Liver (tissue), 8 donors: ENCODE measurements at regions not wholly inside any gene's neighbourhood (a gene's known extent, or its start where the extent isn't known, plus 50 kb on each side); places are given as distances from the start of the nearest gene placed in this dataset.

ENCODE experiments used
- DNase-seq: peaks from one replicate; pipeline ENCODE4 v3.0.0-alpha.2; 2017; ENCODE audit warnings: low spot score
- H3K27ac ChIP-seq, 2 donors: one replicate each; pipeline ENCODE4 v1.7.0; 2013; ENCODE audit warnings: inconsistent platforms in 2 of 2, low read length in 2 of 2, control low read depth in 1 of 2, low read depth in 1 of 2, mild to moderate bottlenecking in 1 of 2
- H3K27me3 ChIP-seq, 4 donors: one replicate each; pipeline versions ENCODE4 v1.6.1 to v1.7.0; 2013; ENCODE audit warnings: low read length in 3 of 4, inconsistent platforms in 1 of 4, mild to moderate bottlenecking in 1 of 4, moderate library complexity in 1 of 4; ENCODE audit not compliant: control insufficient read depth in 4 of 4, insufficient read depth in 4 of 4
- H3K36me3 ChIP-seq, 4 donors: one replicate each; pipeline versions ENCODE4 v1.6.1 to v1.7.0; 2013; ENCODE audit warnings: low read length in 3 of 4, mild to moderate bottlenecking in 3 of 4, low read depth in 1 of 4, moderate library complexity in 1 of 4; ENCODE audit not compliant: control insufficient read depth in 4 of 4, insufficient read depth in 3 of 4
- H3K4me1 ChIP-seq, 4 donors: one replicate each; pipeline versions ENCODE4 v1.6.1 to v1.7.0; 2013; ENCODE audit warnings: low read length in 3 of 4, mild to moderate bottlenecking in 3 of 4, moderate library complexity in 1 of 4; ENCODE audit not compliant: control insufficient read depth in 4 of 4, insufficient read depth in 4 of 4
- H3K4me3 ChIP-seq, 3 donors: one replicate each; pipeline versions ENCODE4 v1.6.1 to v1.7.0; 2013; ENCODE audit warnings: low read length in 3 of 3, control low read depth in 1 of 3, low read depth in 1 of 3, mild to moderate bottlenecking in 1 of 3
- H3K9ac ChIP-seq, 2 donors: one replicate each; pipeline ENCODE4 v1.7.0; 2013; ENCODE audit warnings: low read length in 2 of 2, mild to moderate bottlenecking in 2 of 2, moderate library complexity in 2 of 2, control low read depth in 1 of 2, low read depth in 1 of 2
- H3K9me3 ChIP-seq, 4 donors: one replicate each; pipeline versions ENCODE4 v1.6.1 to v1.7.0; 2013; ENCODE audit warnings: low read length in 3 of 4; ENCODE audit not compliant: control insufficient read depth in 4 of 4
- EGR1 ChIP-seq, 2 donors: IDR thresholded peaks; 2 replicates each; pipeline ENCODE4 v1.6.1; 2016 to 2018; ENCODE audit warnings: antibody characterized with exemption in 2 of 2, low read depth in 2 of 2
- FOXA1 ChIP-seq: IDR thresholded peaks from 2 replicates; pipeline ENCODE4 v1.6.1; 2016; ENCODE audit warnings: antibody characterized with exemption
- FOXA2 ChIP-seq: IDR thresholded peaks from 2 replicates; pipeline ENCODE4 v1.6.1; 2016; ENCODE audit warnings: antibody characterized with exemption
- GABPA ChIP-seq, 2 donors: IDR thresholded peaks in 1 of 2; conservative IDR thresholded peaks in 1 of 2; 2 replicates each; pipeline ENCODE4 v1.6.1; 2016; ENCODE audit warnings: antibody characterized with exemption in 2 of 2, mild to moderate bottlenecking in 1 of 2, moderate library complexity in 1 of 2
- HNF4A ChIP-seq, 2 donors: conservative IDR thresholded peaks; 2 replicates each; pipeline ENCODE4 v1.6.1; 2016; ENCODE audit warnings: antibody characterized with exemption in 2 of 2, mild to moderate bottlenecking in 2 of 2
- HNF4G ChIP-seq: IDR thresholded peaks from 2 replicates; pipeline ENCODE4 v1.6.1; 2016; ENCODE audit warnings: antibody characterized with exemption
- JUND ChIP-seq, 2 donors: IDR thresholded peaks; 2 replicates each; pipeline ENCODE4 v1.6.1; 2016; ENCODE audit warnings: antibody characterized with exemption in 2 of 2
- NR2F2 ChIP-seq: IDR thresholded peaks from 2 replicates; pipeline ENCODE4 v1.6.1; 2016; ENCODE audit warnings: antibody characterized with exemption
- RAD21 ChIP-seq, 2 donors: IDR thresholded peaks; 2 replicates each; pipeline ENCODE4 v1.6.1; 2016; ENCODE audit warnings: antibody characterized with exemption in 2 of 2, mild to moderate bottlenecking in 2 of 2
- RXRA ChIP-seq, 2 donors: IDR thresholded peaks; 2 replicates each; pipeline ENCODE4 v1.6.1; 2017 to 2018; ENCODE audit warnings: antibody characterized with exemption in 2 of 2, mild to moderate bottlenecking in 1 of 2
- SP1 ChIP-seq: IDR thresholded peaks from 2 replicates; pipeline ENCODE4 v1.6.1; 2018; ENCODE audit warnings: antibody characterized with exemption, mild to moderate bottlenecking
- TAF1 ChIP-seq: conservative IDR thresholded peaks from 2 replicates; pipeline ENCODE4 v1.6.1; 2016; ENCODE audit warnings: antibody characterized with exemption, mild to moderate bottlenecking
- YY1 ChIP-seq: IDR thresholded peaks from 2 replicates; pipeline ENCODE4 v1.6.1; 2016; ENCODE audit warnings: antibody characterized with exemption, mild to moderate bottlenecking
- WGBS: extraction: QIAGEN DNeasy Blood & Tissue Kit; methylation state at CpG from one replicate; pipeline ENCODE4 v1.1.7; 2013; 5-methylcytosine and 5-hydroxymethylcytosine counted together
- TF ChIP-seq, protein P1 (sequence below): IDR thresholded peaks from 2 replicates; pipeline ENCODE4 v1.6.1; 2016; ENCODE audit warnings: antibody characterized with exemption
- TF ChIP-seq, protein P2 (sequence below): IDR thresholded peaks from 2 replicates; pipeline ENCODE4 v1.6.1; 2016; ENCODE audit warnings: antibody characterized with exemption
- TF ChIP-seq, protein P3 (sequence below): IDR thresholded peaks from 2 replicates; pipeline ENCODE4 v1.6.1; 2016; ENCODE audit warnings: antibody characterized with exemption, mild to moderate bottlenecking
- TF ChIP-seq, protein P4 (sequence below): IDR thresholded peaks from 2 replicates; pipeline ENCODE4 v1.6.1; 2016; ENCODE audit warnings: antibody characterized with exemption
- TF ChIP-seq, protein P5 (sequence below): fragments of 150-350 bp; IDR thresholded peaks from 2 replicates; pipeline ENCODE4 v1.5.1; 2017; ENCODE audit warnings: improper control_type of control experiment, low read depth, low read length; ENCODE audit not compliant: missing input control
- donor health status: healthy.
- donor health status: healthy.
- donor health status: healthy.
- donor health status: healthy.
- donor health status: healthy.

DNA sequence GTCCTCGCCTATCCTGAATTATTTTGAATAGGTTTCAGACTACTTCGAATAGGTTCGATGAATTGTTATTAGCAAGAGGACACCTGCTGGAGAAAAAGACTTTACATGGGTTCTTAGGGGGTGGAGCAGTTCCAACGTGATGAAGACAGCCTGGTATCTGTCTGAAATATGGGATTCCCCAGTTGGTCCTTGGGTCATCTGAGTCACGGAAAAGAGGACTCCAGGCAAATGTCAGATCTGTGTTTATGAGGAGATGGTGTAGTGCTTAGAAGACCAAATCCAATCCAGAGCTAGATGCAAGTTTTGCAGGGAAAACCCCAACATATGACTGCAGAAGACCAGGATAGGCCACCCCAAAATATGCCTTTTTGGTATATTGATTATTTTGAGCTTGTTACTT lies 98.9 kb upstream of the IGSF10 start:
- Histone ChIP-seq H3K27me3 (no peaks in the 10 kb centered on the region), H3K4me1 (no peaks in the 10 kb centered on the region), H3K9me3 (no peaks in the 10 kb centered on the region), H3K27ac (no peak overlapping the region), H3K9ac (no peak overlapping the region), H3K36me3 (no peaks in the 10 kb centered on the region), H3K4me3 (no peak overlapping the region)
- WGBS = 83% methylated on average over 5 of the region's 5 CpGs
- TF ChIP-seq NR2F2 (no peak), GABPA (IDR thresholded peaks at IDR 0.05 in 1 of 2, conservative IDR thresholded peaks at IDR 0.05 in 1 of 2) (no peak)
- DNase-seq = no peak

DNA sequence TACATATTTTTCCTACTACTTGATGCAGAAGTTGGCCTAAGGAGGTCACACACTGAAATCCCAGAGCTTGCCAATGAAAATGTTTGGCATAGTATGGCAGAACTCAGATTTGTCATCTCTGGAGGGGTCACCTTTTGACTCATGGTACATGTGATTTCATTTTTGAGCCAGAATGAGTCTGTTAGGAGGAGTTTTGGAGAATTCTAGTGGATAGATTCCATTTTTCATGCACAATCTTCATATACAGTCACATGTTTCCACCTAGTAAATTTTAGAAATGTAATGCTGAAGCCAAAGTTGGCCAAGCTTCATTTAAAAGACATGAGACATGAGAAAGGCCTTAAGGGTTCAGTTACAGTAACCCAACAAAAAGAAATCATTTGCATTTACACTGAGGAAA lies 97.8 kb upstream of the IGSF10 start:
- H3K27ac ChIP-seq = no peak overlapping the region
- no peaks in the 10 kb centered on the region for H3K9me3 ChIP-seq
- H3K4me1 ChIP-seq = no peaks in the 10 kb centered on the region
- TF ChIP-seq SP1 = no peak
- no peak for TF ChIP-seq YY1
- no peak for TF ChIP-seq RAD21 (IDR thresholded peaks at IDR 0.05)
- no peak for TF ChIP-seq FOXA1
- TF ChIP-seq, protein P1, sequence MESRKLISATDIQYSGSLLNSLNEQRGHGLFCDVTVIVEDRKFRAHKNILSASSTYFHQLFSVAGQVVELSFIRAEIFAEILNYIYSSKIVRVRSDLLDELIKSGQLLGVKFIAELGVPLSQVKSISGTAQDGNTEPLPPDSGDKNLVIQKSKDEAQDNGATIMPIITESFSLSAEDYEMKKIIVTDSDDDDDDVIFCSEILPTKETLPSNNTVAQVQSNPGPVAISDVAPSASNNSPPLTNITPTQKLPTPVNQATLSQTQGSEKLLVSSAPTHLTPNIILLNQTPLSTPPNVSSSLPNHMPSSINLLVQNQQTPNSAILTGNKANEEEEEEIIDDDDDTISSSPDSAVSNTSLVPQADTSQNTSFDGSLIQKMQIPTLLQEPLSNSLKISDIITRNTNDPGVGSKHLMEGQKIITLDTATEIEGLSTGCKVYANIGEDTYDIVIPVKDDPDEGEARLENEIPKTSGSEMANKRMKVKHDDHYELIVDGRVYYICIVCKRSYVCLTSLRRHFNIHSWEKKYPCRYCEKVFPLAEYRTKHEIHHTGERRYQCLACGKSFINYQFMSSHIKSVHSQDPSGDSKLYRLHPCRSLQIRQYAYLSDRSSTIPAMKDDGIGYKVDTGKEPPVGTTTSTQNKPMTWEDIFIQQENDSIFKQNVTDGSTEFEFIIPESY = no peak
- TF ChIP-seq NR2F2 = no peak
- no peak for TF ChIP-seq GABPA (IDR thresholded peaks at IDR 0.05 in 1 of 2, conservative IDR thresholded peaks at IDR 0.05 in 1 of 2)
- TF ChIP-seq, protein P2, sequence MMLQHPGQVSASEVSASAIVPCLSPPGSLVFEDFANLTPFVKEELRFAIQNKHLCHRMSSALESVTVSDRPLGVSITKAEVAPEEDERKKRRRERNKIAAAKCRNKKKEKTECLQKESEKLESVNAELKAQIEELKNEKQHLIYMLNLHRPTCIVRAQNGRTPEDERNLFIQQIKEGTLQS = no peak
- TF ChIP-seq, protein P3, sequence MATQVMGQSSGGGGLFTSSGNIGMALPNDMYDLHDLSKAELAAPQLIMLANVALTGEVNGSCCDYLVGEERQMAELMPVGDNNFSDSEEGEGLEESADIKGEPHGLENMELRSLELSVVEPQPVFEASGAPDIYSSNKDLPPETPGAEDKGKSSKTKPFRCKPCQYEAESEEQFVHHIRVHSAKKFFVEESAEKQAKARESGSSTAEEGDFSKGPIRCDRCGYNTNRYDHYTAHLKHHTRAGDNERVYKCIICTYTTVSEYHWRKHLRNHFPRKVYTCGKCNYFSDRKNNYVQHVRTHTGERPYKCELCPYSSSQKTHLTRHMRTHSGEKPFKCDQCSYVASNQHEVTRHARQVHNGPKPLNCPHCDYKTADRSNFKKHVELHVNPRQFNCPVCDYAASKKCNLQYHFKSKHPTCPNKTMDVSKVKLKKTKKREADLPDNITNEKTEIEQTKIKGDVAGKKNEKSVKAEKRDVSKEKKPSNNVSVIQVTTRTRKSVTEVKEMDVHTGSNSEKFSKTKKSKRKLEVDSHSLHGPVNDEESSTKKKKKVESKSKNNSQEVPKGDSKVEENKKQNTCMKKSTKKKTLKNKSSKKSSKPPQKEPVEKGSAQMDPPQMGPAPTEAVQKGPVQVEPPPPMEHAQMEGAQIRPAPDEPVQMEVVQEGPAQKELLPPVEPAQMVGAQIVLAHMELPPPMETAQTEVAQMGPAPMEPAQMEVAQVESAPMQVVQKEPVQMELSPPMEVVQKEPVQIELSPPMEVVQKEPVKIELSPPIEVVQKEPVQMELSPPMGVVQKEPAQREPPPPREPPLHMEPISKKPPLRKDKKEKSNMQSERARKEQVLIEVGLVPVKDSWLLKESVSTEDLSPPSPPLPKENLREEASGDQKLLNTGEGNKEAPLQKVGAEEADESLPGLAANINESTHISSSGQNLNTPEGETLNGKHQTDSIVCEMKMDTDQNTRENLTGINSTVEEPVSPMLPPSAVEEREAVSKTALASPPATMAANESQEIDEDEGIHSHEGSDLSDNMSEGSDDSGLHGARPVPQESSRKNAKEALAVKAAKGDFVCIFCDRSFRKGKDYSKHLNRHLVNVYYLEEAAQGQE = no peak
- TF ChIP-seq, protein P4, sequence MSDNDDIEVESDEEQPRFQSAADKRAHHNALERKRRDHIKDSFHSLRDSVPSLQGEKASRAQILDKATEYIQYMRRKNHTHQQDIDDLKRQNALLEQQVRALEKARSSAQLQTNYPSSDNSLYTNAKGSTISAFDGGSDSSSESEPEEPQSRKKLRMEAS = no peak
- TF ChIP-seq RXRA (IDR thresholded peaks at IDR 0.05) = no peak
- no peak for TF ChIP-seq JUND (IDR thresholded peaks at IDR 0.05)
- TF ChIP-seq HNF4A (conservative IDR thresholded peaks at IDR 0.05) = no peak
- no peak for TF ChIP-seq HNF4G
- TF ChIP-seq EGR1 (IDR thresholded peaks at IDR 0.05; ENCODE audit: low read depth in 2 of 2) = no peak
- no peak for TF ChIP-seq FOXA2
- no peak for TF ChIP-seq TAF1
- TF ChIP-seq, protein P5, sequence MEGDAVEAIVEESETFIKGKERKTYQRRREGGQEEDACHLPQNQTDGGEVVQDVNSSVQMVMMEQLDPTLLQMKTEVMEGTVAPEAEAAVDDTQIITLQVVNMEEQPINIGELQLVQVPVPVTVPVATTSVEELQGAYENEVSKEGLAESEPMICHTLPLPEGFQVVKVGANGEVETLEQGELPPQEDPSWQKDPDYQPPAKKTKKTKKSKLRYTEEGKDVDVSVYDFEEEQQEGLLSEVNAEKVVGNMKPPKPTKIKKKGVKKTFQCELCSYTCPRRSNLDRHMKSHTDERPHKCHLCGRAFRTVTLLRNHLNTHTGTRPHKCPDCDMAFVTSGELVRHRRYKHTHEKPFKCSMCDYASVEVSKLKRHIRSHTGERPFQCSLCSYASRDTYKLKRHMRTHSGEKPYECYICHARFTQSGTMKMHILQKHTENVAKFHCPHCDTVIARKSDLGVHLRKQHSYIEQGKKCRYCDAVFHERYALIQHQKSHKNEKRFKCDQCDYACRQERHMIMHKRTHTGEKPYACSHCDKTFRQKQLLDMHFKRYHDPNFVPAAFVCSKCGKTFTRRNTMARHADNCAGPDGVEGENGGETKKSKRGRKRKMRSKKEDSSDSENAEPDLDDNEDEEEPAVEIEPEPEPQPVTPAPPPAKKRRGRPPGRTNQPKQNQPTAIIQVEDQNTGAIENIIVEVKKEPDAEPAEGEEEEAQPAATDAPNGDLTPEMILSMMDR = no peak
- H3K4me3 ChIP-seq = no peak overlapping the region
- no peak for DNase-seq
- no peak overlapping the region for H3K9ac ChIP-seq
- H3K27me3 ChIP-seq = no peaks in the 10 kb centered on the region
- no peaks in the 10 kb centered on the region for H3K36me3 ChIP-seq
